Stimulated activated naive CD8-positive, alpha-beta T cell treated with anti-CD3 and anti-CD28 coated beads, Interleukin-15, amount 100 ng/mL, for 72 hours (primary cell): ENCODE measurements at regions not wholly inside any gene's neighbourhood (a gene's known extent, or its start where the extent isn't known, plus 50 kb on each side); places are given as distances from the start of the nearest gene placed in this dataset.

Source experiments
- ATAC-seq: fragments of 150-1000 bp; cut with Tn5 transposase; 2 replicates; pipeline ENCODE4 v1.10.0; 2021; ENCODE audit warnings: mild to moderate bottlenecking, moderate library complexity
- DNase-seq, 2 donors: peaks; one replicate each; pipeline ENCODE4 v3.0.0; 2021 to 2022
- H3K27ac Mint-ChIP-seq, 2 donors: one replicate each; pipeline ENCODE4 v1.8.0; 2022; ENCODE audit warnings: mild to moderate bottlenecking in 2 of 2, mixed read lengths in 2 of 2, moderate library complexity in 2 of 2
- H3K27me3 Mint-ChIP-seq: one replicate; pipeline ENCODE4 v1.8.0; 2022; ENCODE audit warnings: mixed read lengths
- H3K4me1 Mint-ChIP-seq: one replicate; pipeline ENCODE4 v1.8.0; 2022; ENCODE audit warnings: mild to moderate bottlenecking, mixed read lengths
- H3K4me3 Mint-ChIP-seq, 2 donors: one replicate each; pipeline ENCODE4 v1.8.0; 2022; ENCODE audit warnings: mild to moderate bottlenecking in 2 of 2, mixed read lengths in 2 of 2, moderate library complexity in 1 of 2
- H3K9me3 Mint-ChIP-seq, 2 donors: one replicate each; pipeline ENCODE4 v1.8.0; 2022; ENCODE audit warnings: mixed read lengths in 2 of 2

GRCh38 chr2:62296034-62296831, 100.3 kb downstream of the B3GNT2 start:
- Mint-ChIP-seq H3K4me1 (peaks cover 67% of the 10 kb centered on the region), H3K9me3 (no peaks in the 10 kb centered on the region), H3K27ac (no peak overlapping the region), H3K27me3 (no peaks in the 10 kb centered on the region), H3K4me3 (no peak overlapping the region)
- ATAC-seq (no peak), DNase-seq (no peak)

DNA sequence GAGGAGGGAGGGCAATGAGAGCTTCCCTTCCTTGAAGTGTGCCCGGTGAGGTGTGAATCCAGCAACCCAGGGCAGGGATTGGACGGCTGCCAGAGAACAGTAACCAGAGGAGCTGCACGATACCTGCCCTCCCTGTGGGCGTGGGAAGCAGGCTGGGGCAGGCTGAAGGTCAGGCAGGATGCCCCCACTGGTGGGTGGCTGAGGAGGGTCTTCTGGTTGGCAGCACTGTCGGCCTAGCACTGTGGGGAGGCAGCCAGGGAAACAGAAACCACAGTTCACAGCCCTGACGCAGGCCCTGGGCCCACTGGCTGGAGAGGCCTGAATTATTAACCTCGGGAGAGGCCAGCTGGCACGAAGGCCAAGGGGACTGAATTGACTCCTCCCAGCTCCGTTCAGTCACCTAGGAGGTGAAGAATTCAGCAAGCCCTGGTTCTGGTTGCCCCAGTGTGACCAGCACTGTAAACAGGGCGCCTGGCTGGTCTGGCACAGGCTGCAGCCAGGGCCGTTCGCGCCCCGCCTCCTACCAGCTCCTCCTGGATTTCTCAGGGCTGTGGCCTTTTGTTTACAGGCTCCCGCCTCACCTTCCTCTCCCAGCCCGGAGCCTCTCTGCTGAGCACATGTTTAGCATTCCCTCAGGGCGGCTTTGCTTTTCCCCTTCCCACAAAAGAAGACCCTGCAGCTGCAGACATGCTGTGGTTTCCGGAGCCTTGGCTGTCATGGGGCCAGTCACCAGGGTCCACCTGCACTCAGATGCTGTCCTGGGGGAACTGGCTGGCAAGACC, 97.8 kb downstream of the B3GNT2 start:
- H3K4me1 Mint-ChIP-seq = peaks cover 50% of the 10 kb centered on the region
- H3K9me3 Mint-ChIP-seq = no peaks in the 10 kb centered on the region
- DNase-seq (no peak), ATAC-seq (peak; percentile 46)
- no peak overlapping the region for H3K4me3 Mint-ChIP-seq
- H3K27me3 Mint-ChIP-seq = no peaks in the 10 kb centered on the region
- no peak overlapping the region for H3K27ac Mint-ChIP-seq

DNA sequence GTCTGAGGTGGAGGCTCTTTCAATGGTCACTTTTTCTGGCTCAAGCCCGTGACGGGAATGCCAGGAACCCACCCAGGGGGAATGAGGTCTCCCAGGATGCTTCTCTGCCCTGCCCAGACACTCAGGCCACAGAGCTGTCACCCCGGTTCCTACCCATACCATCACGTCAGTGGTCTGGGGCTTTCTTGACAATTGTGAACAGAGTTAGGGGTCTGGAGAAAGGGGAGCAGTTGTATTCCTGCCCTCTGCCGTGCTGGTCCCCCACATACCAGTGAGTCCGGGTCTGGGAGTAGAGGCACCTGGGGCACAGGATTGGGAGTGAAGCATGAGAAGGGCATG, 97.2 kb downstream of the B3GNT2 start:
- Mint-ChIP-seq H3K9me3 (no peaks in the 10 kb centered on the region), H3K4me1 (peaks cover 50% of the 10 kb centered on the region), H3K4me3 (no peak overlapping the region), H3K27ac (peak overlapping the region in 1 of 2 donors; percentile 80), H3K27me3 (no peaks in the 10 kb centered on the region)
- DNase-seq (no peak), ATAC-seq (peak; percentile 34)

GRCh38 chr2:62292190-62292589, 96.3 kb downstream of the B3GNT2 start:
- DNase-seq (no peak), ATAC-seq (no peak)
- no peaks in the 10 kb centered on the region for H3K27me3 Mint-ChIP-seq
- peak overlapping the region in 1 of 2 donors; percentile 57 for H3K27ac Mint-ChIP-seq
- peaks cover 55% of the 10 kb centered on the region for H3K4me1 Mint-ChIP-seq
- no peak overlapping the region for H3K4me3 Mint-ChIP-seq
- no peaks in the 10 kb centered on the region for H3K9me3 Mint-ChIP-seq

DNA sequence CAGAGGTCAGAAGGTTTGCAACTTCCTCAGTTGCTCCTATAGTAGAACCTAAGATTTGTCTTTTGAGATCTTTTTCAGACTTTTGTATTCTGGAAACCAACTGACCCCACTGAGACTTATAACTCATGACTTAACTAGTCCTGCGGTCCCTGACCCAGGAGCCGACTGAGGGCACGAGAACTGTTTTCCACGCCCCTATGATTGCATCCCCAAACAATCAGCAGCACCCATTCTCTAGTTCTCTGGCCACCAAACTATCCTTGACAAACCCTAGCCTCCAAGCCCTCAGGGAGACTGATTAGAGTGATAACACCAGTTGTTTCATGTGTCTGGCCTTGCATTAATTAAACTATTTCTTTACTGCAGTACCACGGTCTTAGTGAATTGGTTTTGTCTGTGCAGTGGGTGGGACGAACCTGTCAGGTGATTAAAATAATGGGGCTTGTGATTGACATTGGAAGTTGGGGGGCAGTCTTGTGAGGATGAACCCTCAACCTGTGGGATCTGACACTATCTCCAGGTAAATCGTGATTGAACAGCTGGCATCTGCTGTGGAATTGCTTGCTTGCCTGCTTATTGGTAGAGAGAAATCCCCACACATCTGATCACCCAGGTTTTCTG, 95.7 kb downstream of the B3GNT2 start:
- Mint-ChIP-seq H3K27ac (peak overlapping the region in 1 of 2 donors; percentile 19), H3K27me3 (no peaks in the 10 kb centered on the region), H3K4me1 (peaks cover 52% of the 10 kb centered on the region), H3K4me3 (no peak overlapping the region), H3K9me3 (no peaks in the 10 kb centered on the region)
- ATAC-seq = no peak
- no peak for DNase-seq

DNA sequence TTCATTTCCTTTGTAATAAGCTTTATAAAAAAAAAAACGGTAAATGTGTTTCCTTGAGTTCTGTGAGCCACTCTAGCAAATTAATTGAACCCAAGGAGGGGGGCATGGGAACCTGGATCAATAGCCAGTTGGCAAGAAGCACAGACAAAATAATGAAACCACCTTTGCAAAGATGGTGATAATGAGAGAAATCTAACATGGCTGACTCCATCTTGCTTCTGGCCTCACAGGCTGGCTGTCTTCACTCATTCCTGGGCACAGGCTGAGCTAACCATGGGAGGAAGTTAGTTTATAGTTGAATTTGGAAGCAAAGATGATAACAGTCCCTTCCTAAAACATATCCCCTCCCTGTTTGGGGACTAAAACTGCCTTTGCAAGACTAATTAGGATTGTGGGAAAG, 95.1 kb downstream of the B3GNT2 start:
- no peak for ATAC-seq
- Mint-ChIP-seq H3K27me3 (no peaks in the 10 kb centered on the region), H3K9me3 (peaks cover 4 to 5% of the 10 kb centered on the region in 2 donors), H3K4me1 (peaks cover 49% of the 10 kb centered on the region), H3K27ac (no peak overlapping the region), H3K4me3 (no peak overlapping the region)
- no peak for DNase-seq

DNA sequence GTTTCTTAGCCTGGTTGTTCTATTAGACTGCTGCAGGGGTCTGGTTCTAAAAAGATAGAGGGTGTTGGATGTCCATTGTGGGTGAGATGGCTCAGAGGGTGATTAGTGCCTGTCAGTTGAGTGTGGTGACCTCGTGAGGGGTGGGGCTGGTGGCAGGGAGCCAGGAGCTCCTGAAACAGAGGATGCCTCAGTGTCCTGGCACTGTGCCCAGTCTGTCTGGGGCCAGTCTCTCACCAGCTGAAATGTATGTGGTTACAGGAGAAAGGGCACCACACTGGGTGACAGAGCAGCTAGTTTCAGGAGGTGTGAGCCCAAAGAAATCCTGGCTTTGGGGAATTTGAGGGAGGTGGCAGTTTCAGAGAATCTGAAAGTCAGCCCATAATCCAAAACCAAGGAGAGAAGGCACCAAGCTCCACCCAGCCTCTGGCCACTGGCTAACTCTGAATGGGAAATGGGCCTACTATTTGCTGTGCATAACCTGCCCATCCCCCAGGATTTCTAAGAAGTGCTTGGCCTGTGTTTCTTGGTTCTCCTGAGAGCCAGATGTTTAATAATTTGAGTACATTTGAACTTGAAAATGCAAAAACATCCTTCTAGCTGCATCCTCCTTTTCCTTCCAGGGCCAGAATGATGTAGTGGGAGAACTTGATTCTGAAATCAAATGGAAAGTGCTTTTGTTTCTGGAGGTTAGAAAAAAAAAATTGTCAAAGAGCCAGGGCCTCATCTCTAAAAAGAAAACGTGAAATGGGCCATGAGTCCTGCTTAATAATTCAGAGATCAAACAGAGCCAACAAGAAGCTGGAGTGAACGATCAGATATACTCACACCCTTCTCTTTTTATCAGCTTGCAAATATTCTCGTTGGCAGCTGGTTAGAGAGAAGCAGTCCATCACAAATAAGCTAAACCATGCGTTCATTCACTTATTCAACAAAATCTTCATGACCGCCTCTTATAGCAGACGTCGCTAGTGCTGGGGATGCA, 92.3 kb downstream of the B3GNT2 start:
- peak; percentile 96 for ATAC-seq
- peak; percentile 66 to 88 for DNase-seq
- Mint-ChIP-seq H3K4me1 (peaks cover 38% of the 10 kb centered on the region), H3K4me3 (peak overlapping the region in 1 of 2 donors; percentile 14), H3K27me3 (no peaks in the 10 kb centered on the region), H3K9me3 (peaks cover 12 to 19% of the 10 kb centered on the region in 2 donors), H3K27ac (peak overlapping the region in 1 of 2 donors; percentile 72)

DNA sequence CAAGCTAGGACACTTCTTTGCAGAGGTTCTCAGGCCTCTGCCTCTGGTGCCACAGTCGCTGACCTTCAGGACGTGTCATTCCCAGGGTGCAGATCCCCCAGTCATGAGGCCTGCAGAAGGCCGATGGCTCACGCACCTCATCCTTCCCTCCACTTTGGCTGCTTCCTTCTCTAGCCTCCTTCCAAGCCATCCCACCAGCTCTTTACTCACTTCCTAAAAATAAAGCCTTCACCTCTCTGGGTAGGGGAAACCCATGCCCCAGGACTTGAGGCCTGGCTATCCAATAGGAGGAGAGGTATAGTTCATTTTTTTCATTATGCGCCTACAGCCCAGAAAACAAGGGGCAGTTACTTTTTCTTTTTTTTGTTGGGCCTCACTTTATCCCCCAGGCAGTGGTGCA, 91.4 kb downstream of the B3GNT2 start:
- Mint-ChIP-seq H3K4me3 (no peak overlapping the region), H3K27ac (peak overlapping the region; percentile 2 to 61), H3K4me1 (peaks cover 31% of the 10 kb centered on the region), H3K9me3 (peaks cover 12 to 19% of the 10 kb centered on the region in 2 donors), H3K27me3 (no peaks in the 10 kb centered on the region)
- DNase-seq (no peak), ATAC-seq (no peak)

- DNase-seq (no peak), ATAC-seq (no peak)
- H3K4me3 Mint-ChIP-seq = no peak overlapping the region
- no peak overlapping the region for H3K27ac Mint-ChIP-seq
- no peaks in the 10 kb centered on the region for H3K27me3 Mint-ChIP-seq
- H3K9me3 Mint-ChIP-seq = peaks cover 12 to 19% of the 10 kb centered on the region in 2 donors
- peaks cover 22% of the 10 kb centered on the region for H3K4me1 Mint-ChIP-seq
Observed at GRCh38 chr2:62286089-62286785, 90.3 kb downstream of the B3GNT2 start.

- Mint-ChIP-seq H3K4me3 (no peak overlapping the region), H3K9me3 (peaks cover 17 to 20% of the 10 kb centered on the region in 2 donors), H3K4me1 (peaks cover 22% of the 10 kb centered on the region), H3K27ac (no peak overlapping the region), H3K27me3 (no peaks in the 10 kb centered on the region)
- ATAC-seq (no peak), DNase-seq (no peak)
Observed at GRCh38 chr2:62284980-62285379, 89.1 kb downstream of the B3GNT2 start.

DNA sequence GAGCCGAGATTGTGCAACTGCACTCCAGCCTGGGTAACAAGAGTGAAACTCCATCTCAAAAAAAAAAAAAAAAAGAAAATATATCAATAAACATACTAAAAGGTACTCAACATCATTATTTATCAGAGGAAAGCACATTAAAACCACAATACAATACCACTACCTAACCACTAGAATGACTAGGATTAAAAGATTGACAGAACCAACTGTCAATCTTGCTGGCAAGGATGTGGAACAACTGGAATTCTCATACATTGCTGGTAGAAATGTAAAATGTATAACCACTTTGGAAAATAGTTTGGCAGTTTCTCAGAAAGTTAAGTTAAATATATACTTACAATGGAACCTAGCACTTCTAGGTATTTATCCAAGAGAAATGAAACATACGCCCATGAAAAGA, 88.6 kb downstream of the B3GNT2 start:
- no peak overlapping the region for H3K4me3 Mint-ChIP-seq
- H3K27ac Mint-ChIP-seq = no peak overlapping the region
- no peak for ATAC-seq

DNA sequence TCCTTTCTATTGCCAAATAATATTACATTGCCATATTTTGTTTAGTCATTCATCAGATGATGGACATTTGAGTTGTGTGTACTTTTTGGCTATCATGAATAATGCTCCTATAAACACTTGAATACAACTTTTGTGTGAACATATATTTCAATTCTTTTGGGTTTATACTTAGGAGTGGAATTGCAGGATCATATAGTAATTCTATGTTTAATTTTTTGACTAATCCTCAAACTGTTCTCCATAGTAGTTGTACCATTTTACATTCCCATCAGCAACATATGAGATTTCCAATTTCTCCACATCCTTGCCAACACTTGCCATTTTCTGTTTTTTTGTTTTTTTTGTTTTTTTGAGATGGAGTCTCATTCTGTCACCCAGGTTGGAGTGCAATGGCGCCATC, 87.2 kb downstream of the B3GNT2 start:
- no peak overlapping the region for H3K4me3 Mint-ChIP-seq
- no peak for ATAC-seq
- peaks cover 17% of the 10 kb centered on the region for H3K4me1 Mint-ChIP-seq
- peaks cover 25 to 39% of the 10 kb centered on the region in 2 donors for H3K9me3 Mint-ChIP-seq
- no peak overlapping the region for H3K27ac Mint-ChIP-seq
- no peak for DNase-seq
- no peaks in the 10 kb centered on the region for H3K27me3 Mint-ChIP-seq

More for the DNA sequence above, 88.6 kb downstream of the B3GNT2 start:
- H3K9me3 Mint-ChIP-seq = peaks cover 17 to 25% of the 10 kb centered on the region in 2 donors
- no peaks in the 10 kb centered on the region for H3K27me3 Mint-ChIP-seq
- peaks cover 22% of the 10 kb centered on the region for H3K4me1 Mint-ChIP-seq
- DNase-seq = no peak

GRCh38 chr2:62281663-62282062, 85.7 kb downstream of the B3GNT2 start:
- Mint-ChIP-seq H3K4me3 (no peak overlapping the region), H3K27ac (no peak overlapping the region), H3K4me1 (peaks cover 4% of the 10 kb centered on the region), H3K27me3 (no peaks in the 10 kb centered on the region), H3K9me3 (peaks cover 33 to 54% of the 10 kb centered on the region in 2 donors)
- ATAC-seq (no peak), DNase-seq (no peak)

DNA sequence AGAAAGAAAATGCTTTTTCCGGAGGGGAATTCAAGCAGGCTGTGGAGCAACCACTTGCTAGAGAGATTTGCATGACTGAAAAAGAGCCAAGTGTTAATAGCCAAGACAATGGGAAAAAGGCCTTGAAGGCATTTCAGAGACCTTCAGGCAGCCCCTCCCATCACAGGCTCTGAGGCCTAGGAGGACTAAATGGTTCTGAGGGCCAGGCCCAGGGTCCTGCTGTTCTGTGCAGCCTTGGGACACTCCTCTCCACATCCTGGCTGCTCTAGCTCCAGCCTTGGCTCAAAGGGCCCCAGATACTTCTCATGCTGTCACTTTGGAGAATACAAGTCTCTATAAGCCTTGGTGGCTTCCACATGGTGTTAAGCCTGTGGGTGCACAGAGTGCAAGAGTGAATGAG, 81.8 kb downstream of the B3GNT2 start:
- Mint-ChIP-seq H3K4me3 (no peak overlapping the region), H3K9me3 (peaks cover 24 to 51% of the 10 kb centered on the region in 2 donors), H3K27me3 (no peaks in the 10 kb centered on the region), H3K27ac (no peak overlapping the region), H3K4me1 (no peaks in the 10 kb centered on the region)
- ATAC-seq = no peak
- DNase-seq = no peak
